GM21515 (cell line): ENCODE measurements at regions not wholly inside any gene's neighbourhood (a gene's known extent, or its start where the extent isn't known, plus 50 kb on each side); places are given as distances from the start of the nearest gene placed in this dataset.
"Not testable (repeated sequence)": the region's sequence is repeated elsewhere in the genome, so short reads cannot be mapped to it uniquely, and the experiment has no call there.

Experiments
- ATAC-seq: cut with Tn5 transposase; IDR thresholded peaks from one replicate; pipeline ENCODE4 v1.9.1; 2021; ENCODE audit not compliant: unreplicated experiment

- no peak for ATAC-seq
Measured at GRCh38 chr7:93830141-93830925, 60.2 kb downstream of the TFPI2 start.

- peak; percentile 81 for ATAC-seq
Measured at GRCh38 chr7:93828260-93828659, 62.3 kb downstream of the TFPI2 start.

DNA sequence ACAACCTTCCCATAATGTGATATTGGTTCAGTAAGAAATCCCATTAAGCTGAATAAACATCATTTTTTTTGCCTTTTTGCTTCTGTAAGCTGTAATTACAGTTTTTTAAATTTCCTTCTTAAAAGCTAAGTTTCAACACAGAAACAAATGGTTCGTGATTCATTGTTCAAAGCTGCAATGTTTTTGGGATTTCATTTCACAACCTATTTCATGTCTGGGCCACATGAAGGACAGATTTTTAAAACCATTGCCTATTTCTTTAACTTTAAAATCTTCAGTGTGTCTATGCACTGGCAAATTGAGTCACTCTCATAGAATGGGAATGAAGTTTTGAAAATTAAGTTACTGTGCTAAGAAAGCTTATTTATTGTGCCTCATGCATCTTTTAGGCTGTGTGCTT lies 66.9 kb downstream of the TFPI2 start:
- no peak for ATAC-seq

DNA sequence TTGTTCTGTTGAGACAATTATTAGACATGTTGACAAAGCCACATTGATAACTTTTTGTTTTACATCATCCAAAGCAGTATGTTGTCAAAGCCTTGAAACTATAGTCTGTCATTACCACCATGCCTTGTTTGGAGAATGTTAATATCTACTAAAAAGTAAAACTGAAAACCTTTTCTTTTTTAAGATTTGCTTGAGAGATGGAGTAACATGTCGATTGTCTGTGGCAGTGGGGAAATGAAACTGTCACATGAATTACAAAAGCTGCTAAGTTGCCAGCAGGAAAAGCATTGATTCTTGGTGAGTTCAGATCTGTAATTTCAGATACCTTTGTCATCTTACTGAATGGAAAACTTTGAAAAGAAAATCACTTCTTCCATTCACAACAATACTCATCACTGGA lies 69.1 kb downstream of the TFPI2 start:
- ATAC-seq: no peak

GRCh38 chr7:93819699-93820098 lies 70.9 kb downstream of the TFPI2 start:
- ATAC-seq: no peak

DNA sequence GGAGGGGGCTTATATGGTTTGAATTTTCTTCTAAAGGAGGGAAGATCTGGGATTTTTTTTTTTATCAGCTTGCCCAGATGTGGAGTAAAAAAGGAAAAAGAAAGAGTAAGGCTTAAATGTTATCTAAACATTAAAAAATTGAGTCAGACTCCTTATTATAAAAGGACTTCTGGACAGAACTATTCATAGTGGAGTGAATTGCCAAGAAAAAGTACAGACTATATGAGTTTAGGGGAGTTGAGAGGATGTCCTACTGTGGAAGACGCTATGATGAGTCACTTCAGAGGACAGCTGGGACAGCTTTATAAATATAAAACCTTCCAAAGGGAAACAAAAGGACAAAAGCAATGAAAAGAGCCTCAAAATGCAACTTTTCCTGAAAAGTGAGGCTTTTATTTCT lies 73.0 kb downstream of the TFPI2 start:
- ATAC-seq: no peak

DNA sequence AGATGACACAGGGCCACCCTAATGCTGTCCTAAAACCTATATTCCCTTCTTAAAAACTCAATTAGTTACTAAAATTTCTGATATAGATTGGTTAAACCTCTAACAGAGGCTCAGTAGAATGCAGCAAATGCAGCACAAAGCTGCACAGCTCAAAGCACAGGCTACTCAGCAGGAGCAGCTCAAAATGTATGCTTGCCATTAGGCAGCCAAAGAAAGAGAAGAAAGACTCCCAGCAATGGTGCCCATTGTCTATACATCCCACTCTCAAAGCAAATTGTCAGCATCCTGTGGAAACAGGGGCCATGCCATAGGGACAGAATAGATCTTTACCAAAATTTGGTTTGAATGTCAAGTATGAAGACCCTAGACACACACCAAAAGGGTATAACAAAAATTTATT lies 73.5 kb downstream of the TFPI2 start:
- no peak for ATAC-seq

- ATAC-seq: no peak
Measured at GRCh38 chr7:93813514-93813913, 77.0 kb downstream of the TFPI2 start.

DNA sequence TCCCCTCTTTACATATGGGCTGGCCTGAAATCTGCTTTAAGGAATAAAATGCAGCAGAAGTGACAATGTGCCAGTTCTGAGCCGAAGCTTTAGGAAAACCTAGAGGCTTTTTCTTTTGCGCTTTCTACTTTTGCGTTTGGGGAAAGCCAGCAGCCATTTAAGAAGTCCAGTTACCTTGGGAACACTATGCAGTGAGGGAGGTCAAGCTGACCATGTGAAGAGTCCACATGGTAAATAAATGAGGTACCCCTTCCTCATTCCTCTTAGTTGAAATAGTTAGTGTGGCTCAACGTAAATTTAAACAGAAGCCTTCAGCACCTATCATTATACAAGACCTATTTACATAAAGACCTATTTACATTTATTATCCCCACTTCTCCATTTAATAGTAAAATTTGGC lies 78.5 kb downstream of the TFPI2 start:
- no peak for ATAC-seq

- no peak for ATAC-seq
Measured at GRCh38 chr7:93811198-93811597, 79.4 kb downstream of the TFPI2 start.

DNA sequence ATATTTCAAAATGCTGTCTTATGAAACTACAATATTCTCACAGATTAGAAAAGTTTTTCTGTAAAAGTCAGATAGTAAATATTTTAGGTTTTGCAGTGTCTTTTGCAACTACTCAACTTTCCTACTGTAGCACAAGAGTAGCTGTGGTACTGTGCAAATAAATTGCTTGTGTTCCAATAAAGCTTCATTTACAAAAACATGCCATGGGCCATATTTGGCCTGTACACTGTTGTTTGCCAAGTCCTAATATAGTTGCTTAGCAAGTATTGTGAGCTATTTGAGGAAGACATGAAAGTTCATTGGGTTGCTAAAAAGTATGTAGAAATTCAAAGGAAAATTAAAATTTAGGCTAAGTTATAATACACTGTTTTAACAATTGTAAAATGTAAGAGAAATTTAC lies 80.0 kb downstream of the TFPI2 start:
- ATAC-seq: no peak

GRCh38 chr7:93804726-93805125 lies 85.8 kb downstream of the TFPI2 start:
- no peak for ATAC-seq

GRCh38 chr7:93799750-93800357 lies 90.7 kb downstream of the TFPI2 start:
- ATAC-seq: no peak

- not testable (repeated sequence) for ATAC-seq
Measured at GRCh38 chr7:93793084-93793697, 97.4 kb downstream of the TFPI2 start.

DNA sequence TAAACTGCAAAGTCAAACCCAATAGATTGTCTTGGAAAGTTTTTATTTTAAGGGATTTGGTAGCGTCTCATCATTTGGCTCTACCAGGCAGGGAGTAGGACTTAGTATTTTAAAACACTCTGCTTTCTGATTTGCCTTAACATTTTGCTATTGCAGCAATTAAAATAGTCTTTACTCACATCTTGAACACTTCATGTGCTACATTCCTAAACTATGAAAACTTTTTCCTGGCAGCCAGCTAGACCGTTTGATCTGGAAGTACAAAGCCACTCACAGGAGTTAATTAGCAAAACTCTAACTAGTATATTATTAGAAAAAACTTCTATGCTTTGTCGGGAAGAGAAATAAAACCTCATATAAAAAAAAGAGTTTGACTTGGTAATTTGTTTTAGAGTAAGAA lies 111.4 kb downstream of the TFPI2 start:
- ATAC-seq: no peak

- ATAC-seq: no peak
Measured at GRCh38 chr7:93778384-93778783, 112.2 kb downstream of the TFPI2 start.

- no peak for ATAC-seq
Measured at GRCh38 chr7:93773446-93773845, 117.1 kb downstream of the TFPI2 start.

GRCh38 chr7:93765475-93765874 lies 125.1 kb downstream of the TFPI2 start:
- ATAC-seq: no peak

- ATAC-seq: no peak
Measured at GRCh38 chr7:93758631-93759030, 131.9 kb downstream of the TFPI2 start.

DNA sequence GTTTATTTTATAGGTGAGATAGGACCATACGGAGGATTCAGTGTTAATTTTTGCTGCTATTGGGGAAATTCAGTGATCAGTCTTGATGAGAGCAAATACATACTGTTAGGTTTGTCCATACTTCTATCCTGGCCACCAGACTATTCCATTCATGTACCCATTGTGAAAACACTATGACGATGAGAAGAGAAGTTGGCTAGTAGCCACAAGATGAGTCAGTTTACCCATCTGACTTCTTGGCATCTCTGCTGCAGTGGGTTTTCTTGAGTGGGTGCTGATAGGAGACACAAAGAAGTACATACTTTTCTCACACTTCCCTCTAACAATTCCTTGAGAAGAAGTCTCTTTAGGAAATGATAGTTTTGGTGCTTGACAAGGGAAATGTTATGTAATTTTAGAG lies 133.1 kb downstream of the TFPI2 start:
- no peak for ATAC-seq

DNA sequence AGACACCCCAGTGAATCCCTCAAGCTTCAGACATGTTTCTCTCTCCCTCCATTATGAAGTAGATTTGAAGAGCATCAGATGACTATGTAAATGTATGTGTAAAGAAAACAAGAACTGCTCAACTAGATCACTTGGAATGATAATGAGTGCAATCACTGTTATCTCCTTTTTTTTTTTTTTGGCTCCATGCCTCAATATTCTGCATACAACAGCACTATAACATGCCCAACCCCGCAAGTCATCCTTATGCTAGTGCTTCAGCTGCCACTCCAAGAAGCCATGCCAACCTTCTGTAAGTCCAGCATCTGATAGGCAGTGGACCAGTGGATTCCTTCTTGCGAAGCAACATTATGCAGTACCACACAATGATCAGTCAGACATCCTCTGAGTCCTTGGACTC lies 133.7 kb downstream of the TFPI2 start:
- no peak for ATAC-seq

DNA sequence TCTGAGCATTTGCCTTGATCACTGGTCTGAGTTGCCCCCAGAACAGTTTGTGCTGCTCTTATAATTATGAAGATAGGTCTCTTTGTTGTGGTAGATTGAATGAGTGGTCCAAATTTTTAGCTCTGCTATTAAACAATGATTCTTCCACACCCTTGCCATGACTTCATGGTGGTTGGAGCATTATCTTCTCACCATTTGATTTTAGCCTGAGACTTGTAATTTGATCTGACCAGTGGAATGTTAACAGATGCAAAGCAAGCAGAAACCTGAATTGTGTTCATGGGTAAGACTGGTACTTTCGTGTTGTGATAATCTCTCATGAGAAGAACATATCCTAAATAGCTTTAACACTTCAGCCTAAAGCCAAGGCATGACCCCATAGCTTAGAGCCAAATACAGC lies 139.1 kb downstream of the TFPI2 start:
- ATAC-seq: no peak
